Fibroblast of lung (primary cell): ENCODE measurements at regions not wholly inside any gene's neighbourhood (a gene's known extent, or its start where the extent isn't known, plus 50 kb on each side); places are given as distances from the start of the nearest gene placed in this dataset.

Experiments used
- EZH2 ChIP-seq: IDR thresholded peaks from 2 replicates; pipeline ENCODE4 v1.5.1; 2012; ENCODE audit warnings: low read length, control low read depth, mild to moderate bottlenecking; ENCODE audit errors: missing control alignments
- TF ChIP-seq, protein P1 (sequence below), 2 donors: IDR thresholded peaks in 1 of 2; conservative IDR thresholded peaks in 1 of 2; 1 replicate in 1 of 2; 2 replicates in 1 of 2; pipeline ENCODE4 v1.5.1; 2011 to 2012; ENCODE audit warnings: low read length in 2 of 2, control low read depth in 1 of 2, inconsistent platforms in 1 of 2, low read depth in 1 of 2, mild to moderate bottlenecking in 1 of 2

DNA sequence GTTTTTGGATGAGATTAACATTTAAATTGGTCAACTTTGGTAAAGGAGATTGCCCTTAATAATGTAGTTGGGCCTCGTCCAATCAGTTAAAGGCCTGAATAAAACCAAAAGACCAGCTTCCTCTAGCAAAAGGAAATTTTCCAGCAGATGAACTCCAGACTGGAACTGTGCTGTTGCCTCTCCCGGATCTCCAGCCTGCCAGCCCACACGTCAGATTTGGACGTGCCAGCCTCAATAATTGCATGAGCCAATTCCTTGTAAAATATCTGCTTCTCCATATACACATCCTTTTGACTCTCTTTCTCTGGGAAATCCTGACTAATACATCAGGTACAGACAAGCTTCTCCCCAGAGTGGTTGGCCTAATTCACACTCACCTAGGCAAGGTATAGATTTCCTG is 175.8 kb upstream of the ADCY2 start:
- TF ChIP-seq, protein P1, sequence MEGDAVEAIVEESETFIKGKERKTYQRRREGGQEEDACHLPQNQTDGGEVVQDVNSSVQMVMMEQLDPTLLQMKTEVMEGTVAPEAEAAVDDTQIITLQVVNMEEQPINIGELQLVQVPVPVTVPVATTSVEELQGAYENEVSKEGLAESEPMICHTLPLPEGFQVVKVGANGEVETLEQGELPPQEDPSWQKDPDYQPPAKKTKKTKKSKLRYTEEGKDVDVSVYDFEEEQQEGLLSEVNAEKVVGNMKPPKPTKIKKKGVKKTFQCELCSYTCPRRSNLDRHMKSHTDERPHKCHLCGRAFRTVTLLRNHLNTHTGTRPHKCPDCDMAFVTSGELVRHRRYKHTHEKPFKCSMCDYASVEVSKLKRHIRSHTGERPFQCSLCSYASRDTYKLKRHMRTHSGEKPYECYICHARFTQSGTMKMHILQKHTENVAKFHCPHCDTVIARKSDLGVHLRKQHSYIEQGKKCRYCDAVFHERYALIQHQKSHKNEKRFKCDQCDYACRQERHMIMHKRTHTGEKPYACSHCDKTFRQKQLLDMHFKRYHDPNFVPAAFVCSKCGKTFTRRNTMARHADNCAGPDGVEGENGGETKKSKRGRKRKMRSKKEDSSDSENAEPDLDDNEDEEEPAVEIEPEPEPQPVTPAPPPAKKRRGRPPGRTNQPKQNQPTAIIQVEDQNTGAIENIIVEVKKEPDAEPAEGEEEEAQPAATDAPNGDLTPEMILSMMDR (conservative IDR thresholded peaks at IDR 0.05 in 1 of 2, IDR thresholded peaks at IDR 0.05 in 1 of 2; ENCODE audit: low read depth in 1 of 2, low read length in 2 of 2) = no peak
- TF ChIP-seq EZH2 = no peak
